HEK293 (cell line): ENCODE measurements at regions not wholly inside any gene's neighbourhood (a gene's known extent, or its start where the extent isn't known, plus 50 kb on each side); places are given as distances from the start of the nearest gene placed in this dataset.

ENCODE experiments used
- CTCF ChIA-PET: fragments of 350-600 bp; formaldehyde crosslinking; extraction: SDS; loops from one replicate; lab custom pipeline; 2021; ENCODE audit warnings: antibody characterized with exemption; lab: Yijun Ruan, JAX
- POLR2A ChIA-PET: fragments of 300-600 bp; formaldehyde crosslinking; extraction: SDS; loops from one replicate; lab custom pipeline; 2020; ENCODE audit warnings: antibody characterized with exemption, inconsistent platforms; lab: Yijun Ruan, JAX
- H3K27ac ChIP-seq: fragments of 200-500 bp; sonication (Bioruptor generic); 2 replicates; pipeline ENCODE4 v1.5.1; 2014; ENCODE audit warnings: low read depth, low read length, control low read depth, inconsistent platforms; ENCODE audit errors: extremely low read depth
- H3K36me3 ChIP-seq, 2 experiments: fragments of 200-500 bp in 1 of 2; sonication (Bioruptor generic) in 1 of 2; 1 replicate in 1 of 2; 2 replicates in 1 of 2; pipeline ENCODE4 v1.5.1; 2014 to 2017; ENCODE audit warnings: inconsistent platforms in 2 of 2, low read length in 2 of 2; ENCODE audit not compliant: control insufficient read depth in 2 of 2, insufficient read depth in 1 of 2
- H3K4me1 ChIP-seq: fragments of 200-500 bp; sonication (Bioruptor generic); 2 replicates; pipeline ENCODE4 v1.5.1; 2014; ENCODE audit warnings: mild to moderate bottlenecking, low read length, inconsistent platforms; ENCODE audit not compliant: control insufficient read depth, insufficient read depth
- H3K4me3 ChIP-seq: 2 replicates; pipeline ENCODE4 v1.5.1; 2011; ENCODE audit warnings: low read depth, mild to moderate bottlenecking, control low read depth, low read length, moderate library complexity
- H3K9me3 ChIP-seq: fragments of 200-500 bp; sonication (Bioruptor generic); 2 replicates; pipeline ENCODE4 v1.5.1; 2014; ENCODE audit warnings: low read depth, low read length, inconsistent platforms; ENCODE audit not compliant: control insufficient read depth, insufficient read depth
- BCL11A ChIP-seq: fragments of 450-650 bp; formaldehyde crosslinking; IDR thresholded peaks from 2 replicates; pipeline ENCODE4 v1.5.1; 2016; ENCODE audit warnings: low read depth, missing biosample characterization, missing genetic modification characterization
- GFI1B ChIP-seq: fragments of 450-650 bp; formaldehyde crosslinking; IDR thresholded peaks from 2 replicates; pipeline ENCODE4 v1.5.1; 2016; ENCODE audit warnings: missing biosample characterization, missing genetic modification characterization
- HOXD13 ChIP-seq: sonication (generic); formaldehyde crosslinking; IDR thresholded peaks from 2 replicates; pipeline ENCODE4 v1.8.0; 2022; ENCODE audit warnings: missing genetic modification reagents, borderline replicate concordance
- MYNN ChIP-seq: fragments of 450-650 bp; formaldehyde crosslinking; IDR thresholded peaks from 2 replicates; pipeline ENCODE4 v1.5.1; 2016; ENCODE audit warnings: missing biosample characterization, missing genetic modification characterization, borderline replicate concordance
- MZF1 ChIP-seq: fragments of 450-650 bp; formaldehyde crosslinking; IDR thresholded peaks from 2 replicates; pipeline ENCODE4 v1.5.1; 2017; ENCODE audit warnings: missing biosample characterization, missing genetic modification characterization, borderline replicate concordance
- PRDM1 ChIP-seq: fragments of 450-650 bp; formaldehyde crosslinking; IDR thresholded peaks from 2 replicates; pipeline ENCODE4; 2016; ENCODE audit warnings: missing biosample characterization, missing genetic modification characterization
- RBAK ChIP-seq: fragments of 450-650 bp; formaldehyde crosslinking; IDR thresholded peaks from 2 replicates; pipeline ENCODE4 v1.5.1; 2016; ENCODE audit warnings: missing biosample characterization, missing genetic modification characterization
- WT1 ChIP-seq: fragments of 450-650 bp; formaldehyde crosslinking; IDR thresholded peaks from 2 replicates; pipeline ENCODE4 v1.5.1; 2016; ENCODE audit warnings: missing biosample characterization, missing genetic modification characterization
- ZBTB7A ChIP-seq: fragments of 450-650 bp; formaldehyde crosslinking; IDR thresholded peaks from 2 replicates; pipeline ENCODE4 v1.5.1; 2016; ENCODE audit warnings: low read depth, missing biosample characterization, missing genetic modification characterization
- ZEB2 ChIP-seq: fragments of 450-650 bp; formaldehyde crosslinking; IDR thresholded peaks from 2 replicates; pipeline ENCODE4 v1.5.1; 2016; ENCODE audit warnings: missing biosample characterization, missing genetic modification characterization
- ZNF175 ChIP-seq: fragments of 450-650 bp; formaldehyde crosslinking; IDR thresholded peaks from 2 replicates; pipeline ENCODE4 v1.5.1; 2016; ENCODE audit warnings: missing biosample characterization, missing genetic modification characterization
- ZNF184 ChIP-seq: fragments of 450-650 bp; IDR thresholded peaks from 2 replicates; pipeline ENCODE4 v1.5.1; 2018; ENCODE audit warnings: missing biosample characterization, mild to moderate bottlenecking, missing genetic modification characterization
- ZNF23 ChIP-seq: fragments of 450-650 bp; formaldehyde crosslinking; IDR thresholded peaks from 2 replicates; pipeline ENCODE4 v1.5.1; 2016; ENCODE audit warnings: missing biosample characterization, missing genetic modification characterization, borderline replicate concordance
- ZNF239 ChIP-seq: fragments of 450-650 bp; formaldehyde crosslinking; IDR thresholded peaks from 2 replicates; pipeline ENCODE4 v1.5.1; 2016; ENCODE audit warnings: missing biosample characterization, missing genetic modification characterization
- ZNF24 ChIP-seq: fragments of 450-650 bp; formaldehyde crosslinking; IDR thresholded peaks from 2 replicates; pipeline ENCODE4 v1.5.1; 2016; ENCODE audit warnings: missing biosample characterization, missing genetic modification characterization
- ZNF394 ChIP-seq: fragments of 450-650 bp; formaldehyde crosslinking; IDR thresholded peaks from 2 replicates; pipeline ENCODE4 v1.5.1; 2016; ENCODE audit warnings: missing biosample characterization, missing genetic modification characterization, mild to moderate bottlenecking, moderate library complexity, borderline replicate concordance
- ZNF416 ChIP-seq: fragments of 450-650 bp; formaldehyde crosslinking; IDR thresholded peaks from 2 replicates; pipeline ENCODE4 v1.5.1; 2016; ENCODE audit warnings: missing biosample characterization, missing genetic modification characterization
- ZNF423 ChIP-seq: fragments of 450-650 bp; formaldehyde crosslinking; IDR thresholded peaks from 2 replicates; pipeline ENCODE4 v1.5.1; 2016; ENCODE audit warnings: missing biosample characterization, missing genetic modification characterization
- ZNF510 ChIP-seq: fragments of 450-650 bp; formaldehyde crosslinking; IDR thresholded peaks from 2 replicates; pipeline ENCODE4 v1.5.1; 2018; ENCODE audit warnings: mild to moderate bottlenecking, missing genetic modification characterization, missing biosample characterization; ENCODE audit not compliant: insufficient replicate concordance
- ZNF571 ChIP-seq: fragments of 450-650 bp; formaldehyde crosslinking; IDR thresholded peaks from 2 replicates; pipeline ENCODE4 v1.5.0; 2017; ENCODE audit warnings: missing biosample characterization, missing genetic modification characterization
- ZNF624 ChIP-seq: fragments of 450-650 bp; formaldehyde crosslinking; IDR thresholded peaks from 2 replicates; pipeline ENCODE4 v1.5.1; 2017; ENCODE audit warnings: missing biosample characterization, missing genetic modification characterization
- ZNF658 ChIP-seq: fragments of 450-650 bp; formaldehyde crosslinking; IDR thresholded peaks from 2 replicates; pipeline ENCODE4; 2016; ENCODE audit warnings: missing biosample characterization, missing genetic modification characterization
- ZNF677 ChIP-seq: fragments of 450-650 bp; IDR thresholded peaks from 2 replicates; pipeline ENCODE4 v1.5.0; 2018; ENCODE audit warnings: missing biosample characterization, mild to moderate bottlenecking, missing genetic modification characterization, moderate library complexity
- ZNF707 ChIP-seq: fragments of 450-650 bp; formaldehyde crosslinking; IDR thresholded peaks from 2 replicates; pipeline ENCODE4 v1.5.1; 2016; ENCODE audit warnings: missing biosample characterization, missing genetic modification characterization
- TF ChIP-seq, protein P1 (sequence below): fragments of 450-650 bp; formaldehyde crosslinking; IDR thresholded peaks from 2 replicates; pipeline ENCODE4 v1.5.1; 2016; ENCODE audit warnings: missing biosample characterization, missing genetic modification characterization
- TF ChIP-seq, protein P2 (sequence below): fragments of 450-650 bp; formaldehyde crosslinking; IDR thresholded peaks from 2 replicates; pipeline ENCODE4 v1.5.1; 2016; ENCODE audit warnings: missing biosample characterization, missing genetic modification characterization
- TF ChIP-seq, protein P3 (sequence below): fragments of 450-650 bp; formaldehyde crosslinking; optimal IDR thresholded peaks from 2 replicates; pipeline ENCODE3; 2016; ENCODE audit warnings: missing biosample characterization, mild to moderate bottlenecking, missing genetic modification characterization
- TF ChIP-seq, protein P4 (sequence below): fragments of 450-650 bp; formaldehyde crosslinking; conservative IDR thresholded peaks from 2 replicates; pipeline ENCODE4 v1.5.1; 2016; ENCODE audit warnings: low read depth, missing biosample characterization, missing genetic modification characterization

DNA sequence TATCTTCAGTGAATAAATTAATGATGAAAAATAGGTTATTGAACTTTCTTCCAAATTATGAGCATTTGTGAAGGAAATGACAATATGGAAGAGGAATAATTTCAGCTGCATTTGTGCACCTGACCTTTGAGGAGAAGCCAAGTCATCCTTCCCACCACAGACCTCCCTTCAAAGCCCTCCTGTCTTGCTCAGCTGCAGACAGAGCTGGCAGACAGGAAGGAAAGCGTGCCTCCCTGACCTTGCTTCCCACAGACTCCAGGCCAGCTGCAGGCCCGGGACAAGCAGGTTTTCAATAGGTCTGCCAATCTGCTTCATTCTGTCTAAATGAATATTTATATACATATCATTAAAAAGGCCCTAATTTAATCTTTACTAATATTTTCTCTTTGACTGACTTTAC, 152.9 kb upstream of the RBMS3 start:
- no peaks in the 10 kb centered on the region for H3K9me3 ChIP-seq
- ChIA-PET CTCF (interaction anchor here (1.3 kb wide), 1 partner anchor 10 kb away, joined by 3 read pairs; no protein-coding TSS in a partner anchor), POLR2A (no interaction called here)
- no peaks in the 10 kb centered on the region for H3K4me1 ChIP-seq
- TF ChIP-seq ZEB2 (tag by site-specific recombination) (no peak), ZBTB7A (tag by site-specific recombination) (no peak), GFI1B (tag by site-specific recombination) (no peak), BCL11A (tag by site-specific recombination) (no peak), ZNF184 (tag by site-specific recombination) (no peak), ZNF416 (no peak), ZNF239 (no peak), ZNF707 (no peak), ZNF624 (tag by site-specific recombination) (no peak), ZNF175 (tag by site-specific recombination) (no peak), ZNF677 (no peak), ZNF658 (no peak)
- TF ChIP-seq, protein P1, sequence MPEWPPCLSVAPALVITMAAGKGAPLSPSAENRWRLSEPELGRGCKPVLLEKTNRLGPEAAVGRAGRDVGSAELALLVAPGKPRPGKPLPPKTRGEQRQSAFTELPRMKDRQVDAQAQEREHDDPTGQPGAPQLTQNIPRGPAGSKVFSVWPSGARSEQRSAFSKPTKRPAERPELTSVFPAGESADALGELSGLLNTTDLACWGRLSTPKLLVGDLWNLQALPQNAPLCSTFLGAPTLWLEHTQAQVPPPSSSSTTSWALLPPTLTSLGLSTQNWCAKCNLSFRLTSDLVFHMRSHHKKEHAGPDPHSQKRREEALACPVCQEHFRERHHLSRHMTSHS (tag by site-specific recombination), result no peak
- no peak overlapping the region for H3K27ac ChIP-seq
- H3K36me3 ChIP-seq, result no peaks in the 10 kb centered on the region
- no peak overlapping the region for H3K4me3 ChIP-seq

DNA sequence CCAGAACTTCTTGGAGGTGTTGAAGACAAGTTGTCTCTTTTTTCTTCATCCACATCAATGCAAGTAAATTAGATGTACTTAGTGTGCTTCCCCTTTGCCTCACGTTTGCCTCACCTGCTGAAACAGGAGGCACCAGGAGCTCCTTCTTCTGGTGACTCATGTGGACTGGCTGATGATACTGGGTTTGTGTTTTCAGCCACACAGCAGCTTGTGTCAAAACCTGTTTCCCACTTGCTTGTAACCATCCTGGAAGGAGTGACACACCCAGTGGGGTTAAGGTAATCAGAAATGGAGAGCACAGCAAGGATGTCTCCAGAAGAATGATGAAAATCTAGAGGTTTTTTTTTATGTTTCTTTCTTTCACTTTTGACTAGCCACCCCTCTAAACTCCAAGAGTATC, 143.3 kb upstream of the RBMS3 start:
- TF ChIP-seq ZNF24 (tag by site-specific recombination) (no peak), ZNF175 (tag by site-specific recombination) (no peak), ZNF394 (no peak), HOXD13 (CRISPR knock-in tag) (no peak), ZNF510 (tag by site-specific recombination) (no peak), PRDM1 (tag by site-specific recombination) (no peak), ZNF23 (tag by site-specific recombination) (no peak), MYNN (tag by site-specific recombination) (no peak), RBAK (tag by site-specific recombination) (no peak)
- TF ChIP-seq, protein P2, sequence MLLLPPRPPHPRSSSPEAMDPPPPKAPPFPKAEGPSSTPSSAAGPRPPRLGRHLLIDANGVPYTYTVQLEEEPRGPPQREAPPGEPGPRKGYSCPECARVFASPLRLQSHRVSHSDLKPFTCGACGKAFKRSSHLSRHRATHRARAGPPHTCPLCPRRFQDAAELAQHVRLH (tag by site-specific recombination), result no peak
- Histone ChIP-seq H3K4me1 (no peaks in the 10 kb centered on the region), H3K9me3 (no peaks in the 10 kb centered on the region), H3K4me3 (no peak overlapping the region), H3K27ac (no peak overlapping the region), H3K36me3 (no peaks in the 10 kb centered on the region)
- ChIA-PET CTCF (interaction anchor here (0.6 to 1.2 kb wide), 3 partner anchors 9 to 592 kb away, joined by 3 to 4 read pairs (median 3); no protein-coding TSS in a partner anchor), POLR2A (no interaction called here)

DNA sequence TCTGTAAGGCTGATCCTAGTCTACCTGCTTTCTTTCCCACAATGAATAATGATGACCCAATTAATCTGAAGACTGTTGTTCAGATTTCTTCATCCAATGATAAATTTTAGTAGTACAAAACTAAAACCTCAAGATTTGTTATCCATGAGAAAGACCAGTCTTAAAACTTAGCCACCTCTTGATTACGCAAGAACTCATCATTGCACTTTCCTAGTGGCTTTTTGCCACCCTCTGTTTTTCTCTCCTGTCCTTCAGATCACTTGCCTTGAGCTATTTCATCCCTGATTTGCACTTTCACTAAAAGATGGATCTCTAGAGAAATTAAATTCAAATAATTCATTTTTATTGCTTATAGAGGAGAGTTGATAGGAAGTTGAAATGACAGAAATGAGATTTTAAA, 142.7 kb upstream of the RBMS3 start:
- ChIA-PET POLR2A (no interaction called here), CTCF (interaction anchor here (0.6 to 1.2 kb wide), 2 partner anchors 9 to 592 kb away, joined by 3 to 4 read pairs; no protein-coding TSS in a partner anchor)
- H3K4me1 ChIP-seq, result no peaks in the 10 kb centered on the region
- no peak overlapping the region for H3K27ac ChIP-seq
- H3K4me3 ChIP-seq, result no peak overlapping the region
- H3K9me3 ChIP-seq, result no peaks in the 10 kb centered on the region
- no peaks in the 10 kb centered on the region for H3K36me3 ChIP-seq
- TF ChIP-seq, protein P3, sequence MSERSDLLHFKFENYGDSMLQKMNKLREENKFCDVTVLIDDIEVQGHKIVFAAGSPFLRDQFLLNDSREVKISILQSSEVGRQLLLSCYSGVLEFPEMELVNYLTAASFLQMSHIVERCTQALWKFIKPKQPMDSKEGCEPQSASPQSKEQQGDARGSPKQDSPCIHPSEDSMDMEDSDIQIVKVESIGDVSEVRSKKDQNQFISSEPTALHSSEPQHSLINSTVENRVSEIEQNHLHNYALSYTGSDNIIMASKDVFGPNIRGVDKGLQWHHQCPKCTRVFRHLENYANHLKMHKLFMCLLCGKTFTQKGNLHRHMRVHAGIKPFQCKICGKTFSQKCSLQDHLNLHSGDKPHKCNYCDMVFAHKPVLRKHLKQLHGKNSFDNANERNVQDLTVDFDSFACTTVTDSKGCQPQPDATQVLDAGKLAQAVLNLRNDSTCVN (tag by site-specific recombination), result no peak
- TF ChIP-seq ZNF571 (tag by site-specific recombination) (no peak), ZNF184 (tag by site-specific recombination) (no peak), MZF1 (tag by site-specific recombination) (no peak), RBAK (tag by site-specific recombination) (no peak), WT1 (tag by site-specific recombination) (no peak), ZNF423 (tag by site-specific recombination) (no peak)
- TF ChIP-seq, protein P4, sequence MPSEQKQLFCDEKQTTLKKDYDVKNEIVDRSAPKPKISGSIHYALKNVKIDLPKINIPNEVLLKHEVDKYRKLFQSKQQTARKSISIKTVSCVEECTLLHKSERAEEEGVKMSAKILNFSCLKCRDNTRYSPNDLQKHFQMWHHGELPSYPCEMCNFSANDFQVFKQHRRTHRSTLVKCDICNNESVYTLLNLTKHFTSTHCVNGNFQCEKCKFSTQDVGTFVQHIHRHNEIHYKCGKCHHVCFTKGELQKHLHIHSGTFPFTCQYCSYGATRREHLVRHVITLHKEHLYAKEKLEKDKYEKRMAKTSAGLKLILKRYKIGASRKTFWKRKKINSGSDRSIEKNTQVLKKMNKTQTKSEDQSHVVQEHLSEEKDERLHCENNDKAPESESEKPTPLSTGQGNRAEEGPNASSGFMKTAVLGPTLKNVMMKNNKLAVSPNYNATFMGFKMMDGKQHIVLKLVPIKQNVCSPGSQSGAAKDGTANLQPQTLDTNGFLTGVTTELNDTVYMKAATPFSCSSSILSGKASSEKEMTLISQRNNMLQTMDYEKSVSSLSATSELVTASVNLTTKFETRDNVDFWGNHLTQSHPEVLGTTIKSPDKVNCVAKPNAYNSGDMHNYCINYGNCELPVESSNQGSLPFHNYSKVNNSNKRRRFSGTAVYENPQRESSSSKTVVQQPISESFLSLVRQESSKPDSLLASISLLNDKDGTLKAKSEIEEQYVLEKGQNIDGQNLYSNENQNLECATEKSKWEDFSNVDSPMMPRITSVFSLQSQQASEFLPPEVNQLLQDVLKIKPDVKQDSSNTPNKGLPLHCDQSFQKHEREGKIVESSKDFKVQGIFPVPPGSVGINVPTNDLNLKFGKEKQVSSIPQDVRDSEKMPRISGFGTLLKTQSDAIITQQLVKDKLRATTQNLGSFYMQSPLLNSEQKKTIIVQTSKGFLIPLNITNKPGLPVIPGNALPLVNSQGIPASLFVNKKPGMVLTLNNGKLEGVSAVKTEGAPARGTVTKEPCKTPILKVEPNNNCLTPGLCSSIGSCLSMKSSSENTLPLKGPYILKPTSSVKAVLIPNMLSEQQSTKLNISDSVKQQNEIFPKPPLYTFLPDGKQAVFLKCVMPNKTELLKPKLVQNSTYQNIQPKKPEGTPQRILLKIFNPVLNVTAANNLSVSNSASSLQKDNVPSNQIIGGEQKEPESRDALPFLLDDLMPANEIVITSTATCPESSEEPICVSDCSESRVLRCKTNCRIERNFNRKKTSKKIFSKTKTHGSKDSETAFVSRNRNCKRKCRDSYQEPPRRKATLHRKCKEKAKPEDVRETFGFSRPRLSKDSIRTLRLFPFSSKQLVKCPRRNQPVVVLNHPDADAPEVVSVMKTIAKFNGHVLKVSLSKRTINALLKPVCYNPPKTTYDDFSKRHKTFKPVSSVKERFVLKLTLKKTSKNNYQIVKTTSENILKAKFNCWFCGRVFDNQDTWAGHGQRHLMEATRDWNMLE, result no peak
